ENCODE measurements at regions not wholly inside any gene's neighbourhood (a gene's known extent, or its start where the extent isn't known, plus 50 kb on each side); places are given as distances from the start of the nearest gene placed in this dataset.
"Not testable (repeated sequence)": the region's sequence is repeated elsewhere in the genome, so short reads cannot be mapped to it uniquely, and the experiment has no call there.

DNA sequence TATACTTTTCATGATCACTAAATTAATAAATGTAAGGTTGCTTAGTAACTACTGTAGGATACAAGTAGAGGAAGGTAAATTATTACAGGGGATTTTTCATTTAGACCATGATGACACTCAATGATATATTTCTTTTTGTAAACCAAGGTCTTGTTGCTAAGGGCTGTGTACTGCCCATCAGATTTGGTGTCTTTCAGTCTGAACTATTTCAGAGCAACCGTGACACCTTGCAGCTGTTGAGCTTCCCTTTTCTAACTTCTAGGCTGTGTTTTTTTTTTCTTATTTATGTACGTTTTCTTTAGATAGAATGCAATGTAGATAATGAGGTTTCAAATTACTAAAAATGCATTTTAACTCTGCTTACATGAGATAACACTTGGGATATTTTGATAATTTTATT lies 292.0 kb upstream of the MBL2 start:
- no peak for DNase-seq

DNA sequence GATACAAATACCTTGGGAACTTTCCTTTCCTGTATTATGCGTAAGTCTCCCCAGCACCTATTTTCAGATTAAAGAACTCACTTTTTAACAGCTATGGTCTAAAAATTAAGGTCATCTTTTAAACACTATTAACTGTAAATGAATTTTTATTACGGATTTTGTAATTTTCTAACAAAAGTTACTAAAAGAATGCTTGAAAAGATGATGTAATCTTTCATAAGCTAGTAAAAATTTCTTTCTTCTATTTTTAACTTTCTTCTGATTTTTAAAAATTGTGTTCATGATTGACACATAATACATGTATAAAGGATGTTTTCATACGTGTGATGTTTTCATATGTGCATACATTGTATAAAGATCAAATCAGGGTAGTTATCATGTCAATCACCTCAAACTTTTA lies 291.2 kb upstream of the MBL2 start:
- no peak for DNase-seq

GRCh38 chr10:53052521-53053164 lies 280.1 kb upstream of the MBL2 start:
- DNase-seq = no peak

DNA sequence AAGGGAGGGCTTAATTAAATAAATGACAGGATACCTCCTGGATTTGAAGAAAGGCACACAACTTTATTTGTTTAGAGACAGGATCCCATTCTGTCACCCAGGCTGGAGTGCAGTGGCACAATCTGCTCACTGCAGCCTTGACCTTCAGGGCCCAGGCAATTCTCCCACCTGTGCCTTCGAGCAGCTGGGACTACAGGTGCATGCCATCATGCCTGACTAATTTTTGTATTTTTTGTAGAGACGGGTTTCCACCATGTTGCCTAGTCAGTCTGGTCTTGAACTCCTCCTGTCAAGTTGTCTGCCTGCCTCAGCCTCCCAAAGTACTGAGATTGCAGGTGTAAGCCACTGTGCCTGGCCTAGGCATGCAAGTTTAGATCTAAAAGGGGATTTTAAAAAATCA lies 272.7 kb upstream of the MBL2 start:
- DNase-seq = no peak

- not testable (repeated sequence) for DNase-seq
Observed at GRCh38 chr10:53035823-53036222, 263.2 kb upstream of the MBL2 start.

DNA sequence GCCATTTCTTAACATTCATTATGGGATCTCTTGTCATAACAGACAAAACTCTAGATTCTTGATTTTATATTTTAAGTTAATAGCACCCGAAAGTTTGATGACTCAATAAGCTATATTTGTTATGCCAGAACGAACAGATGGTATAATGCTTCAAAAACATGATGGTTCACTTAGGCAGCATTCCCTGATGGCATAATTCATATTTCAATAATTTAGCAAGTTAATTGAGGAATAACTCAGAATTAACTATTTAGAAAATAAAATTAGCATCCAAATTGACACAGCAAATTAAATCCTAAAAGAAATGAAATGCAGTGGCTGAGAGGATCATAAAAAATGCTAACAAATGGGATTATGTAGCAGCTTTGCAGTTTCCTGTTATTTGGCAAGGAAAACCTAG lies 260.8 kb upstream of the MBL2 start:
- DNase-seq = no peak

GRCh38 chr10:53029872-53030849 lies 257.6 kb upstream of the MBL2 start:
- DNase-seq = not testable (repeated sequence)

- no peak for DNase-seq
Observed at GRCh38 chr10:53029449-53029848, 256.9 kb upstream of the MBL2 start.

DNA sequence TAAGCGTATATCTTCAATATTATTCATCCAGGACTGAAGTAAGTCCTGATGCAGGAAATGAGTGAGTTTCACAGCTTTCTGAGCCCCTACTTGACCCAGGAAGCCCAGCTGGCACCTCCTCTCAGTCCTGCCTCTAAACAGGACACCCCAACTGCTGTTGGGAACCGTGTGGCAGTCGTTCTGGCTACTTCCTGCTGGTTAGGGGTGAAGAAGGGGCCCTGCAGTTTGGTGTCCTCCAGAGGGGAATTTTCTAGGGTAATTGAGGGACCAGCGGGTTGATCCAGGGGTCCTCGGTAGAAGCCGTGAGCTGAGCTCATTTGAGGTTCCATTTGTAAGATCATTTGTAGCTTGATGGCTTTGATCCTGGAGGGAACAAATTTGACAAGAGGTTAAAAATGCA lies 253.2 kb upstream of the MBL2 start:
- not testable (repeated sequence) for DNase-seq

- DNase-seq = no peak
Observed at GRCh38 chr10:53025172-53025711, 252.7 kb upstream of the MBL2 start.

- DNase-seq = no peak
Observed at GRCh38 chr10:53023411-53023810, 250.8 kb upstream of the MBL2 start.

GRCh38 chr10:53022611-53023088 lies 250.1 kb upstream of the MBL2 start:
- DNase-seq = no peak

- no peak for DNase-seq
Observed at GRCh38 chr10:53013201-53013810, 240.7 kb upstream of the MBL2 start.

DNA sequence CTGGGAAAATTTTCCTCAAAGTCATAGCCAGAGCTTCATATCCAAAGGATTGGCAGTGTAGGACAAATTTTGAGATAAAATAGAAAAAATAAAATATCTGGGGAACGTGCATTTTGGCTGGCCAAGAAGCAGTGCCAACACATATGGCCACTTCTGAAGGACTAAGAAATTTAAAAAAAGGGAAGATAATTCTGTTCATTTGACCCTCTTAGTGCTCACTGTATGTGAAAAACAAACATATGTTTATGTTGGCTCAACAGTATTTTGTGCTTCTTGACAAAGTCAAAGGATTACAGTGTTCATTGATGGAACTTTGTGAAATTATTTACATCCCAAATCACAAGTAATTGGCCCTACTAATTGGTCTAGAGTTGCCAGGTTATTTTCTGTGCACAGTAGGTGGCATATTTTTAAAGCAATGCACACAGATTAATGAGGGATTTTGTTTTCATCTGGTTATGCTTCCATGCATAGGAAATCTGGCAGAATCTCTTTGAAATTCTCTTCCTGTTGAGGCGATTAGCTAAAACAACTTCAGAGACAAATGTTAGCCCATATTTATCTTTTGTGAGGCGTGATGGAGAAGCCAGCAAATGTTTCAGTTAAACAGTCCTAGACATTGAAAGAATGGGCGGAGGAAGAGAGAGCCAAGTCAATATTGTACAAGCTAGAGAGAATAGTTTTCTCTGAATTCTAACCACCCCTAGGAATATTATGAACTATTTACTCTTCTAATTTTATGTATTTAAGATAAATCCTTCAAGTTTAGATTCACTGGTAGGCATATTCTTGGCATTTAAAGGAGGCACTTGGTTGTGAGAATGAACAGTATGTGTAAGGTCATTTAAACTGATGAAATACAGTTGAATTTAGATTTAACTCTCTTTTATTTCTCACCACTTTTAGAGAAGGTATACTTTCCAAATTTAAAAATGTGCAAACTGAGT lies 237.7 kb upstream of the MBL2 start:
- DNase-seq = no peak

DNA sequence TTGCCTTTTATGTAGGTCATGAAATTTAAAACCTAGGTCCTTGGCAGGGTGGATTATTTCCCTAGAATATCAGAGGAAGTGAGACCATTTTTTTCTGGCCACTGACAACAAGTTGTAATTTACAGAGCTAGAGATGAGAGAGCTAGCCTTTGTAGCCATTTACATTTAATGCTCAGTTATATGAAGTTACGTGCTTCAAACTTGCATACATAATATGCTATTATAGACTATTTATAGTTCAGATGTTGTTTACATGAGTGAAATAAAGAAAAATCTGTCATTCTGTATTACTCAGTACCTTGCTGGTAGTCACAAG lies 234.9 kb upstream of the MBL2 start:
- no peak for DNase-seq

DNA sequence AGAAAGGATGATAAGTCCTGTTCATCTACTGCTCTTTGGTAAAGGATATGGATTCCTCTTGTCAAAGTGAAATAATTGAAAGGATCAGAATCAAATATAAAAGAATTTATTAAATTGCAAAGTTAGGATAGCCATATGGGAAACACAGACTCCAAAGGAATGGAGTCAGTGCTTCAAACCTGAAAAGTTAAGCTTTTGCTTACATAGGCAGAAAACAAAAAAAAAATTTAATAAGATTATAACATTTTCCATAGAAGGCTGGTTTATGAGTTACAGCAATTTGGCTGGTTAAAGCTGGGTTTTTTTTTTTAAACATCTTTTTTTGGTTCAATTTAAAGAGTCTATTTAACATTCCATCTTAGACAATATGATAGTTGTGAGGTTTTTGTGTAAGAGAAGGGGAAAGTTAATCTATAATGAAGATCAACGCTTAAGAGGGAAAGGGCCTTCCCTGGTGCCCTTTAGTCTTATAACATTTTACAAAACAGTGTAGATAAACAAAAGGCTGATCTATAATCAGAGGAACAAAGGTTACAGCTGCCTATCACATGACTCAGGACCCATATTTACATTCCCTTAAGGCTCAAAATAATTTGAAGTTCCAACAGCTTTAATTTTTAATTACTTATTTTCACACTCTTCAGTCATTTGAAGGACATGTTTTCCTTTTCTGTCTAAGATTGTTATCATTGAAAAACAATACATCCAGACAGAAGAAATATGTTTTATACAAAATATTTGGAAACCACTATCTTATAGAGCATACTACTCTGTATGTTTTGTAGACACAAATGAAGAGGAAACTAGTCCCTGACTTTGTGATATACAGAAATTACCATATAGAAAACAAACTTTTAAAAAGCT lies 234.3 kb upstream of the MBL2 start:
- DNase-seq = no peak

GRCh38 chr10:53005612-53006345 lies 233.2 kb upstream of the MBL2 start:
- DNase-seq = no peak

DNA sequence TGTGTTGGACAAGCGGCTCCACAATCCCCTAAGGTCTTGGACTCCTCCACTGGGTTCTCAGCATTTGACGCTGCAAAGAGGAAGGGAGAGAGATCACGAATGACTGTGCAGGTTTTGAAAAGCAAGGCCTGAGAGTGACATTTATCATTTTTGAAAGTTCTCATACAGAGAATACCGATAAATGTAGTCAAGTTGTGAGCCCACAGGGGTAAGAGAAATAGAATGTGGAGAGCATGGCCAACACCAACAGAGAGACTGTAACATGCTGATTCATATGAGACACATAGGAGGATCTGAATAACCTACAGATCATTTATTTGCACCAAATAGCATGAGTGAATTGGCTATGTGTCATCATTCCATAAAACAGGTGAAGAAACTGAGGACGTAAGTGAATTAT lies 230.5 kb upstream of the MBL2 start:
- no peak for DNase-seq

DNA sequence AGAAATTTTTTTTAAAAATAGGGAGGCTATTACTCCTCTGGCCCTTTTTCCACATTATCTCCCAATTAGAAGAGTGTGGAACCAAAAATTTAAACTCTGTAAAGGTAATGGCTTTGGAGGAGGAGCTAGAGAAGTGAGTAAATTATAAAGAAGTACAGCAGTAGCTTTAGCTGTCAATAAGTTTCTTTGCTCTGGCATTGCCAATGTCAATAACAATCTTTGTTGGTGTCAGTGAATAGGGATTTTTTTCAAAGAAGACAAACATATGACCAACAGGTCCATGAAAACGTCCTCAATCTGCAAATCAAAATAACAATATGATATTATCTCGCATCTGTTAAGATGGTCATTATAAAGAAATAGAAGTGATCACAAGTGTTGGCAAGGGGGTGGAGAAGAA lies 227.1 kb upstream of the MBL2 start:
- DNase-seq = no peak

GRCh38 chr10:52999258-52999657 lies 226.7 kb upstream of the MBL2 start:
- no peak for DNase-seq

DNA sequence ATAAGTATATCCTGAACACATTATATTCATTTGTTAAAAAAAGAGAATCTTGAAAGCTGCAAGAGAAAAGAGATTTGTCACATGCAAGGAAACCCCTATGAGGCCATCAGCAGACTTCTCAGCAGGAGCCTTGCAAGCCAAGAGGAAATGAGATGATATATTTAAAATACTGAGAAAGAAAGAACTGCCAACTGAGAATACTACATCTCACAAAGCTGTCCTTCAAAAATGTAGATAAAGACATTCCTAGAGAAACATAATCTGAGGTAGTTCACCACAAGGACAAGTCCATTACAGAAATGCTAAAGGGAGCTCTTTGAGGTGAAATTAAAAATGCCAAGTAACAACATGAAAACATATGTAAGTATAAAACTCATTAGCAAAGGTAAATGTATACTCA lies 224.4 kb upstream of the MBL2 start:
- DNase-seq = no peak
